ENCODE measurements at regions not wholly inside any gene's neighbourhood (a gene's known extent, or its start where the extent isn't known, plus 50 kb on each side); places are given as distances from the start of the nearest gene placed in this dataset.
"Not testable (repeated sequence)": the region's sequence is repeated elsewhere in the genome, so short reads cannot be mapped to it uniquely, and the experiment has no call there.

GRCh38 chr5:16987776-16988175, 51.7 kb upstream of the MYO10 start:
- intact Hi-C loops (cut with DNase I): no loop called here
- Histone ChIP-seq H3K27ac (no peak overlapping the region), H3K36me3 (no peaks in the 10 kb centered on the region), H3K27me3 (replicated peaks; ENCODE audit: insufficient read depth) (no peaks in the 10 kb centered on the region), H3K4me3 (no peak overlapping the region), H3K4me1 (replicated peaks) (no peaks in the 10 kb centered on the region), H3K9me3 (no peaks in the 10 kb centered on the region)
- WGBS: 71% methylated on average over 1 of the region's 1 CpG
- DNase-seq (ENCODE audit: low spot score): no peak
- no peak for TF ChIP-seq POLR2A (IDR thresholded peaks at IDR 0.05)
- TF ChIP-seq POLR2AphosphoS5 (IDR thresholded peaks at IDR 0.05): no peak

GRCh38 chr5:16990817-16991520, 54.9 kb upstream of the MYO10 start:
- intact Hi-C loops (cut with DNase I); H3K36me3 ChIP-seq; DNase-seq (ENCODE audit: low spot score); H3K4me3 ChIP-seq; H3K27me3 ChIP-seq (replicated peaks; ENCODE audit: insufficient read depth); H3K9me3 ChIP-seq; H3K4me1 ChIP-seq (replicated peaks); H3K27ac ChIP-seq: not testable (repeated sequence)
- WGBS: 96% methylated on average over 42 of the region's 43 CpGs

GRCh38 chr5:16992006-16992405, 55.9 kb upstream of the MYO10 start:
- H3K27me3 ChIP-seq (replicated peaks; ENCODE audit: insufficient read depth): no peaks in the 10 kb centered on the region
- DNase-seq (ENCODE audit: low spot score): no peak
- no peaks in the 10 kb centered on the region for H3K36me3 ChIP-seq
- no peaks in the 10 kb centered on the region for H3K4me1 ChIP-seq (replicated peaks)
- WGBS: 94% methylated on average over 2 of the region's 2 CpGs
- no peak for TF ChIP-seq CTCF (IDR thresholded peaks at IDR 0.05)
- no peak for TF ChIP-seq POLR2AphosphoS5 (IDR thresholded peaks at IDR 0.05)
- no peak for TF ChIP-seq POLR2A (IDR thresholded peaks at IDR 0.05)
- H3K4me3 ChIP-seq: no peak overlapping the region
- no peak overlapping the region for H3K27ac ChIP-seq
- no peaks in the 10 kb centered on the region for H3K9me3 ChIP-seq
- intact Hi-C loops (cut with DNase I): no loop called here

GRCh38 chr5:16992444-16992843, 56.4 kb upstream of the MYO10 start:
- intact Hi-C loops (cut with DNase I): no loop called here
- 47% methylated on average over 5 of the region's 5 CpGs for WGBS

GRCh38 chr5:16994565-16994964, 58.5 kb upstream of the MYO10 start:
- TF ChIP-seq CTCF (IDR thresholded peaks at IDR 0.05): no peak
- TF ChIP-seq POLR2A (IDR thresholded peaks at IDR 0.05): no peak
- no peak for TF ChIP-seq POLR2AphosphoS5 (IDR thresholded peaks at IDR 0.05)
- H3K4me1 ChIP-seq (replicated peaks): no peaks in the 10 kb centered on the region
- intact Hi-C loops (cut with DNase I): no loop called here
- no peak overlapping the region for H3K27ac ChIP-seq
- no peak overlapping the region for H3K4me3 ChIP-seq
- H3K36me3 ChIP-seq: no peaks in the 10 kb centered on the region
- no peaks in the 10 kb centered on the region for H3K9me3 ChIP-seq
- H3K27me3 ChIP-seq (replicated peaks; ENCODE audit: insufficient read depth): no peaks in the 10 kb centered on the region
- no peak for DNase-seq (ENCODE audit: low spot score)
- WGBS: 42% methylated on average over 3 of the region's 3 CpGs

More at GRCh38 chr5:16992444-16992843, 56.4 kb upstream of the MYO10 start:
- H3K27ac ChIP-seq: no peak overlapping the region
- H3K36me3 ChIP-seq: no peaks in the 10 kb centered on the region
- DNase-seq (ENCODE audit: low spot score): no peak
- no peak for TF ChIP-seq CTCF (IDR thresholded peaks at IDR 0.05)
- no peak for TF ChIP-seq POLR2A (IDR thresholded peaks at IDR 0.05)
- TF ChIP-seq POLR2AphosphoS5 (IDR thresholded peaks at IDR 0.05): no peak
- H3K27me3 ChIP-seq (replicated peaks; ENCODE audit: insufficient read depth): no peaks in the 10 kb centered on the region
- no peaks in the 10 kb centered on the region for H3K9me3 ChIP-seq
- no peak overlapping the region for H3K4me3 ChIP-seq
- no peaks in the 10 kb centered on the region for H3K4me1 ChIP-seq (replicated peaks)

- no peaks in the 10 kb centered on the region for H3K27me3 ChIP-seq (replicated peaks; ENCODE audit: insufficient read depth)
- no peaks in the 10 kb centered on the region for H3K4me1 ChIP-seq (replicated peaks)
- WGBS: 81% methylated on average over 4 of the region's 4 CpGs
- no peak for DNase-seq (ENCODE audit: low spot score)
- TF ChIP-seq CTCF (IDR thresholded peaks at IDR 0.05) (no peak), POLR2AphosphoS5 (IDR thresholded peaks at IDR 0.05) (no peak), POLR2A (IDR thresholded peaks at IDR 0.05) (no peak)
- H3K9me3 ChIP-seq: no peaks in the 10 kb centered on the region
- H3K27ac ChIP-seq: no peak overlapping the region
- H3K4me3 ChIP-seq: no peak overlapping the region
- no peaks in the 10 kb centered on the region for H3K36me3 ChIP-seq
- intact Hi-C loops (cut with DNase I): no loop called here
Observed at GRCh38 chr5:16995372-16995771, 59.3 kb upstream of the MYO10 start.

Measured in prostate gland (tissue), 2 donors.